ENCODE measurements at regions not wholly inside any gene's neighbourhood (a gene's known extent, or its start where the extent isn't known, plus 50 kb on each side); places are given as distances from the start of the nearest gene placed in this dataset.

- Histone ChIP-seq H3K27me3 (no peaks in the 10 kb centered on the region), H3K4me1 (no peaks in the 10 kb centered on the region), H3K36me3 (no peaks in the 10 kb centered on the region), H3K27ac (no peak overlapping the region), H3K4me3 (no peak overlapping the region), H3K9me3 (no peaks in the 10 kb centered on the region)
- DNase-seq (ENCODE audit: low spot score): no peak
- TF ChIP-seq, protein P1, sequence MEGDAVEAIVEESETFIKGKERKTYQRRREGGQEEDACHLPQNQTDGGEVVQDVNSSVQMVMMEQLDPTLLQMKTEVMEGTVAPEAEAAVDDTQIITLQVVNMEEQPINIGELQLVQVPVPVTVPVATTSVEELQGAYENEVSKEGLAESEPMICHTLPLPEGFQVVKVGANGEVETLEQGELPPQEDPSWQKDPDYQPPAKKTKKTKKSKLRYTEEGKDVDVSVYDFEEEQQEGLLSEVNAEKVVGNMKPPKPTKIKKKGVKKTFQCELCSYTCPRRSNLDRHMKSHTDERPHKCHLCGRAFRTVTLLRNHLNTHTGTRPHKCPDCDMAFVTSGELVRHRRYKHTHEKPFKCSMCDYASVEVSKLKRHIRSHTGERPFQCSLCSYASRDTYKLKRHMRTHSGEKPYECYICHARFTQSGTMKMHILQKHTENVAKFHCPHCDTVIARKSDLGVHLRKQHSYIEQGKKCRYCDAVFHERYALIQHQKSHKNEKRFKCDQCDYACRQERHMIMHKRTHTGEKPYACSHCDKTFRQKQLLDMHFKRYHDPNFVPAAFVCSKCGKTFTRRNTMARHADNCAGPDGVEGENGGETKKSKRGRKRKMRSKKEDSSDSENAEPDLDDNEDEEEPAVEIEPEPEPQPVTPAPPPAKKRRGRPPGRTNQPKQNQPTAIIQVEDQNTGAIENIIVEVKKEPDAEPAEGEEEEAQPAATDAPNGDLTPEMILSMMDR (IDR thresholded peaks at IDR 0.05): no peak
These were observed 86.0 kb upstream of the TNRC6A start for GRCh38 chr16:24643489-24643888.

- no peaks in the 10 kb centered on the region for H3K4me1 ChIP-seq
- peak overlapping the region in 1 of 2 donors; percentile 49 for H3K27ac ChIP-seq
- H3K27me3 ChIP-seq: no peaks in the 10 kb centered on the region
- DNase-seq (ENCODE audit: low spot score): no peak
- no peaks in the 10 kb centered on the region for H3K9me3 ChIP-seq
- no peaks in the 10 kb centered on the region for H3K36me3 ChIP-seq
- TF ChIP-seq, protein P1 (IDR thresholded peaks at IDR 0.05): no peak
- H3K4me3 ChIP-seq: no peak overlapping the region
These were observed 83.5 kb upstream of the TNRC6A start for GRCh38 chr16:24645739-24646645.

- Histone ChIP-seq H3K27ac (peak overlapping the region in 1 of 2 donors; percentile 49), H3K36me3 (no peaks in the 10 kb centered on the region), H3K9me3 (no peaks in the 10 kb centered on the region), H3K27me3 (no peaks in the 10 kb centered on the region), H3K4me3 (no peak overlapping the region), H3K4me1 (no peaks in the 10 kb centered on the region)
- TF ChIP-seq, protein P1 (IDR thresholded peaks at IDR 0.05): no peak
- DNase-seq (ENCODE audit: low spot score): no peak
These were observed 82.8 kb upstream of the TNRC6A start for GRCh38 chr16:24646646-24646995.

DNA sequence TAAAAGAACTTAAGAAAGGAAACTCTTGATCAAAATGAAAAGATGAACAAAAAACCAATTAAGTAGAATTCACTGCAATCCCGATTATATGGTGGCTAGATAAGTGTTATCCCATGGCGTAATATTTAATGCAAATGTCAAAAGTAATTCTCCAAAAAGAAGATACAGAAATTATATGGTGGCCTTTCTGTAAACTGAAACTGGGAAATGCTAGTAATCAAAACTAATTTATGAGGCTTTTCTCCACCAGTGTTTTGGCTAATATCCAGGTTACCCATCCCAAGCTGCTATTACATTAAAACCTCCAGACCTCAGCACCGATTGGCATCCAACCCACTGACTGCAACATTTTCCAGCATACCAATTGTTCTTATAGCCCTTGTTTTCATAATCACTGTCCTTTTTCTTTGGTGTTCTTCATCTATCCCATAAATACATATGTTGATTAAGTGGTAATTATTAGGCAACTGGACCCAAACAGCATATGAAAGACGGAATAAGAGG, 77.2 kb upstream of the TNRC6A start:
- no peaks in the 10 kb centered on the region for H3K4me1 ChIP-seq
- H3K27me3 ChIP-seq: no peaks in the 10 kb centered on the region
- TF ChIP-seq, protein P1 (IDR thresholded peaks at IDR 0.05): no peak
- H3K4me3 ChIP-seq: no peak overlapping the region
- no peak for DNase-seq (ENCODE audit: low spot score)
- no peaks in the 10 kb centered on the region for H3K36me3 ChIP-seq
- H3K9me3 ChIP-seq: no peaks in the 10 kb centered on the region
- H3K27ac ChIP-seq: no peak overlapping the region

- TF ChIP-seq, protein P1 (IDR thresholded peaks at IDR 0.05): no peak
- no peak for DNase-seq (ENCODE audit: low spot score)
- no peak overlapping the region for H3K27ac ChIP-seq
- H3K4me3 ChIP-seq: no peak overlapping the region
- no peaks in the 10 kb centered on the region for H3K27me3 ChIP-seq
- no peaks in the 10 kb centered on the region for H3K4me1 ChIP-seq
- no peaks in the 10 kb centered on the region for H3K9me3 ChIP-seq
- no peaks in the 10 kb centered on the region for H3K36me3 ChIP-seq
These were observed 76.6 kb upstream of the TNRC6A start for GRCh38 chr16:24652803-24653202.

Measured in right atrium auricular region (tissue), 2 donors.